Activated CD4-positive, alpha-beta T cell treated with anti-CD3 and anti-CD28 coated beads, Interleukin-2, amount 10 ng/mL, durations not matched to agents 7 days and 5 days (primary cell): ENCODE measurements at regions not wholly inside any gene's neighbourhood (a gene's known extent, or its start where the extent isn't known, plus 50 kb on each side); places are given as distances from the start of the nearest gene placed in this dataset.

Experiments used
- CTCF ChIA-PET: fragments of 350-600 bp; sonication (Branson Sonifier 250); formaldehyde crosslinking; loops from one replicate; lab custom pipeline; 2021; ENCODE audit warnings: antibody characterized with exemption; lab: Charles Lee
- POLR2A ChIA-PET: fragments of 350-600 bp; sonication (Branson Sonifier 250); formaldehyde crosslinking; loops from one replicate; lab custom pipeline; 2021; ENCODE audit warnings: antibody characterized with exemption; lab: Charles Lee
- DNase-seq: peaks from one replicate; pipeline ENCODE4 v3.0.0-alpha.2; 2020
- H3K27ac Mint-ChIP-seq: one replicate; pipeline ENCODE4 v1.8.0; 2021; ENCODE audit warnings: mild to moderate bottlenecking, moderate library complexity, mixed read lengths
- H3K27me3 Mint-ChIP-seq: one replicate; pipeline ENCODE4 v1.8.0; 2021; ENCODE audit warnings: mixed read lengths
- H3K36me3 Mint-ChIP-seq: one replicate; pipeline ENCODE4 v1.8.0; 2021; ENCODE audit warnings: low read depth, mixed read lengths
- H3K4me1 Mint-ChIP-seq: one replicate; pipeline ENCODE4 v1.8.0; 2021; ENCODE audit warnings: mixed read lengths
- H3K4me3 Mint-ChIP-seq: one replicate; pipeline ENCODE4 v1.8.0; 2021; ENCODE audit warnings: mild to moderate bottlenecking, moderate library complexity, mixed read lengths
- H3K9me3 Mint-ChIP-seq: one replicate; pipeline ENCODE4 v1.8.0; 2021; ENCODE audit warnings: mixed read lengths

DNA sequence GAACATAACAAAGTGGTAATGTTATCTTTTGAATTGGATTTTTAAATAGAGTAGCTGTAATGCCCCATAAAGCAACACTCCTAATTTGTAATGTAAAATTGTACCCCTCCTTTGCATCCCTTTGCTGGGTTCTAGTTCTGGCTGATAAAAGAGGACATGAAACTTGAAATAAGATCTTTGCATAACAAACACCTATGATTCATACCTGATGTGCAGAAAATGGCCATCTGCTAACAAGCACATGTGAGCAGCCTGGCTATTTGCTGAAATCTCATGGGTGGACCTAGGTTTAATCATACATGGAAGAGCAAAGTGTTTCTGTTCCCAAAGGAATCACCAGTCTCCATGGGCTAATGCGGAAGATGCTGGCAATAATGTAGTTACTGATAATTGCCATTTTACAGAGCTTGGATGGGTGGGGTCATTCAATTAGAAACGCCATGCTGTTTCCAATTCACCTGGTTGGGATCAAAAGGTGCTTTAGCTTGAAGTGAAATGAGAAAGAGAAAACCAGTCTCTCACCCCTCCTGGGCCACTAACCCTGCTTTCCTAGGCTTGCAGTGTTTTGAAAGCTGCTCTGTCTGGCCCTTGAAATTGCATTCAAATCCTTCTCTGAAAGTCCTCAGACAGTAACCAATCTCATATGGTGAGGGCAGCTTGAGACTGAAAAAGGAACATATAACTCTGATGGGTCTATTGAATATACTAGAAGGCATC is 585.1 kb downstream of the TLE4 start:
- Mint-ChIP-seq H3K27me3 (no peaks in the 10 kb centered on the region), H3K27ac (no peak overlapping the region), H3K4me3 (no peak overlapping the region), H3K36me3 (no peaks in the 10 kb centered on the region), H3K4me1 (no peaks in the 10 kb centered on the region), H3K9me3 (no peaks in the 10 kb centered on the region)
- ChIA-PET CTCF (interaction anchor here (1.1 kb wide), 1 partner anchor 21 kb away, joined by 3 read pairs; no protein-coding TSS in a partner anchor), POLR2A (no interaction called here)
- no peak for DNase-seq

DNA sequence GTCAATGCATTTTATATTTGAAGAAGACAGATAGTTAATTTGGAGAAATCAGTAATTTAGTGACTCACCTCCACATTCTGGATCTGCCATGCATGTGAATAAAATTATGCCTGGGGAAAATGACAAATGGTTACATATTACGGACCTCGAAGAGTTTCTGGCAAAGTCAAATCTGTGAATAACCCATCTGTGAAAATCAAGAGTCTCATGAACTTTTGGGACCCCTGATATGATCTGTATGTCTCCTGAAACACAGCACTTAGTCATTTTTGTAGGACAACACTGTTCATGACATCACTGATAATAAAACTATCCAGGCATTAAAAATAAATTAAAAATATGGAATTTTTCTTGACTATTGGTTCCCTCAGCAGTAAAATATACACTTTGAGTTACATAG is 584.5 kb downstream of the TLE4 start:
- Mint-ChIP-seq H3K36me3 (no peaks in the 10 kb centered on the region), H3K4me3 (no peak overlapping the region), H3K27me3 (no peaks in the 10 kb centered on the region), H3K9me3 (no peaks in the 10 kb centered on the region), H3K27ac (no peak overlapping the region), H3K4me1 (no peaks in the 10 kb centered on the region)
- no peak for DNase-seq
- ChIA-PET CTCF (no interaction called here), POLR2A (no interaction called here)

DNA sequence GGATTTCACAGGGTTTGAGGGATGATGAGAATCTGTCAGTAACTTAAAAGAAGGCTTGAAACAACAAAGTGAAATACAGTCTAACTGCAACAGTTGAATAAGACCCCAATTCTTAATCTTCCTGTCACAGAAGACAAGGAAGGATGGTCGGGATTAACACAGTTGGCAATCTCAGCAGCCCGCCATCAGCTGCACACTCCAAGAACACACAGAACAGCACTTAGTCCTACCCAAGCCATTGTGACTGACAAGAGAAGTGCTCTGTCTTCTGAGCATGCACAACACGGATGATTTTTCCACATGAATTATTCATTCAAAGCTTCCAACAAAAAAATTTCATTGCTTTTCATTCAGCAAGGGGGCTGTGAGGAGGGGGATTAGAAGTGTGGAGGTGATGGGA is 576.1 kb downstream of the TLE4 start:
- H3K27ac Mint-ChIP-seq: no peak overlapping the region
- no peaks in the 10 kb centered on the region for H3K36me3 Mint-ChIP-seq
- no peaks in the 10 kb centered on the region for H3K9me3 Mint-ChIP-seq
- ChIA-PET CTCF (no interaction called here), POLR2A (no interaction called here)
- no peaks in the 10 kb centered on the region for H3K4me1 Mint-ChIP-seq
- H3K27me3 Mint-ChIP-seq: no peaks in the 10 kb centered on the region
- no peak overlapping the region for H3K4me3 Mint-ChIP-seq
- no peak for DNase-seq

DNA sequence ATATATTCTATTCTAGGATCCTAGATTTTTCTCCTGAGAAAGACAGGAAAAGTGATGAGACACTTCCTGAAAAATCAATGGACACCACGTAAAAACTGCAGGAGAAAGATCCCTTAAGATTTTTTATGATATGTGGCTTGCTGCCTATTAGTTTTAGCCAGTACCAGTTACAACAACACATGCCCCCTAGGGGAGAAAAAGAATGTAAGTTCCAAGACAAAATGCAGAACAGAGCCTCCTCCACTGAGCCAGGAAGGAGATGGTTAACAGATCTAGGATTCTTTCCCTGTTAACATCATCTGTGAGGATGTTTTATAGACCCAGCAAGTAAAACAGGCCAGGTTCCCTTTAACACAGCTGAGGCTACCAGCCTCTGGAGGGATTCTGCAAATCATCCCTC is 574.7 kb downstream of the TLE4 start:
- DNase-seq: no peak
- Mint-ChIP-seq H3K9me3 (no peaks in the 10 kb centered on the region), H3K36me3 (no peaks in the 10 kb centered on the region), H3K4me3 (no peak overlapping the region), H3K4me1 (no peaks in the 10 kb centered on the region), H3K27me3 (no peaks in the 10 kb centered on the region), H3K27ac (no peak overlapping the region)
- CTCF ChIA-PET: no interaction called here
- POLR2A ChIA-PET: no interaction called here

DNA sequence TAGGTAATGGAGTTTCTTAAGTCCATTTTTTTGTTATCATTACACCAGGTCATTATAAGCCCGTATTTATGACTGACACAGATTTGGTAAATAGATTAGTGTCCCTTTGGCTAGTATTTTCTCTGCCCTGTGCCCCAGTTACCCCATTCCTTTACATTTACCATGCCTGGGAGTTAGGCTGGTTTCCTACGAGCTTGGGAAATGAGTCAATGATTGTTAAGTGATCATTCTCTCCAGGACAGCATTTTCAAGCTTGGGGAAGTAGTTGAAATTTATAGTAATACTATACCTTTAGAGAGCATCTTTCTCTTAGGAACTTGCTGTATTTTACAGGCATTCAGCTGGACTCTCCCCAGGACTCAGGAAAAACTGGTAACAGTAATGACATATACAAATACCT is 573.1 kb downstream of the TLE4 start:
- no peaks in the 10 kb centered on the region for H3K4me1 Mint-ChIP-seq
- H3K36me3 Mint-ChIP-seq: no peaks in the 10 kb centered on the region
- no peak overlapping the region for H3K4me3 Mint-ChIP-seq
- no peaks in the 10 kb centered on the region for H3K27me3 Mint-ChIP-seq
- ChIA-PET CTCF (no interaction called here), POLR2A (no interaction called here)
- H3K9me3 Mint-ChIP-seq: no peaks in the 10 kb centered on the region
- no peak for DNase-seq
- H3K27ac Mint-ChIP-seq: no peak overlapping the region

DNA sequence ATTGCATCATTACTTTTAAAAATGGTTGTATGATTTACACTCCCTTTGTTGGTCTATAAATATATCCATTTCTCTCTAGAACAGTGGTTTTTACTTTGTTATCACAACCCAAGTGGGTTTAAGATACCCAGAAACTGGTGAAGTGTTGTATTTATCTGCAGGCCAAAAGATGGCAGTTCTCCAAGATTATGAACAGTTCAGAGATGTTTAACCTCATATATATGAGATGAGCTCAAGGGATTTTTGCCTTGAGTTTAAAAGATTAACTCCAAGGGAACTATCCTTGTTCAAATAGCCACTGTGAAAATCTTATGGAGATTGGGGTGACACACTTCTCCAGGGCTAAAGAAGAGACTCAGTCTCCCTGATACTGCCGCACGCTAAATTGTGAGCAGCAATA is 572.6 kb downstream of the TLE4 start:
- ChIA-PET CTCF (no interaction called here), POLR2A (no interaction called here)
- DNase-seq: no peak
- Mint-ChIP-seq H3K36me3 (no peaks in the 10 kb centered on the region), H3K4me1 (no peaks in the 10 kb centered on the region), H3K4me3 (no peak overlapping the region), H3K27ac (no peak overlapping the region), H3K27me3 (no peaks in the 10 kb centered on the region), H3K9me3 (no peaks in the 10 kb centered on the region)

DNA sequence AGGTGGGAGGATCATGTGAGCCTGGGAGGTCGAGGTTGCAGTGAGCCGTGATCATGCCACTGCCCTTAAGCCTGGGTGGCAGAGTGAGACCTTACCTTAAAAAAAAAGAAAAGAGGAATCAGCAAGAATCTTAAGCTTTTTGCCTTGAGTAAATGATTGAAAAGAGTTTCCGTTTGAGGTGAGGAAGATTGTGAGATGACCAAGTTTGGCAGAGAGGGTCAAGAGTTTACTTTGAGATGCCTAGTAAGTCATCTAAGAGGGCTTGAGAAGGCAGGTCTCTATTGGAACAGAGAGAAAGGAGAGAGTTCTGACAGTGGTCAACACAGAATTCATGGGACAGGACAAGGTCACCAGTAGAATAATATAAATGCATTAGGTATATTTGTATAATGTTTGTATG is 572.1 kb downstream of the TLE4 start:
- Mint-ChIP-seq H3K27ac (no peak overlapping the region), H3K4me3 (no peak overlapping the region), H3K9me3 (no peaks in the 10 kb centered on the region), H3K27me3 (no peaks in the 10 kb centered on the region), H3K4me1 (no peaks in the 10 kb centered on the region), H3K36me3 (no peaks in the 10 kb centered on the region)
- ChIA-PET CTCF (no interaction called here), POLR2A (no interaction called here)
- no peak for DNase-seq

DNA sequence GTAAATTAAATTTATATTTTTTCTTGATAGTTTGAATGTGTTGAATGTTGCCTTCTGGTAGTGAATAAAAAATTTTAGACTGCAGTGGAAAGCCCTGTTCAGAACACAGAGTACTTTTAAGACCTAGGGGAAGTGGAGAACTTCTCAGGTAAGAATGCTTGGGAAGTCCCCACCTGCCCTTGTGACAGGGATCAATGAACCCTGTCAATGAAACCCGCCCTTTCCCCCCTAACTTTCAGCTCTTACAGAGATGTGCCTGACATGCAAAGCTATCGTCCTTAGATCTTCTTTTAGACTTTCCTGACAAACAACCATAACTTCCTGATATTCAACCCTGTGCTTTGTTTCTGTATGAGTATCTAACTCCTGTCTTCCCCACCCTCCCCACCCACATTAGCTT is 562.7 kb downstream of the TLE4 start:
- ChIA-PET CTCF (no interaction called here), POLR2A (no interaction called here)
- Mint-ChIP-seq H3K36me3 (no peaks in the 10 kb centered on the region), H3K27me3 (no peaks in the 10 kb centered on the region), H3K4me1 (peaks cover 2% of the 10 kb centered on the region), H3K27ac (no peak overlapping the region), H3K9me3 (no peaks in the 10 kb centered on the region), H3K4me3 (no peak overlapping the region)
- DNase-seq: no peak

DNA sequence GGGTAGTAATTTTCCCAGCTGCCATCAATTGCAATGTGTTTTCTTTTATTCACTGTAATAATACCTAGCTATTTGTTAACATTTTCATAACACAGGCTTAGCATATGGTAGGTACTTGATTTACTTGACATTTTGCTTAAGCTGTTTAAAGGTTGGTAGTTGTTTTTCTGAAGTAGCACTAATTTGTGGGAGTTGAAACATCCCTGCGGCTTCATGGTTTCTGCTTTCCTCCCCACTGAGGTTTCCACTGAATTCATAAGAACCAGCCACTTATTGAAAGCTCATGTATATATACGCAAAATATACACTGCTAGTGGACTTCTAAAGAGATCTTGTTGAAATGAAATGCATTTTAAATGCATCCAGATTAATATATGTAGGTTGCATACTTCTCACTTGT is 559.9 kb downstream of the TLE4 start:
- peaks cover 2% of the 10 kb centered on the region for H3K4me1 Mint-ChIP-seq
- POLR2A ChIA-PET: no interaction called here
- no peaks in the 10 kb centered on the region for H3K9me3 Mint-ChIP-seq
- H3K27ac Mint-ChIP-seq: no peak overlapping the region
- CTCF ChIA-PET: no interaction called here
- DNase-seq: no peak
- H3K27me3 Mint-ChIP-seq: no peaks in the 10 kb centered on the region
- H3K4me3 Mint-ChIP-seq: no peak overlapping the region
- no peaks in the 10 kb centered on the region for H3K36me3 Mint-ChIP-seq

DNA sequence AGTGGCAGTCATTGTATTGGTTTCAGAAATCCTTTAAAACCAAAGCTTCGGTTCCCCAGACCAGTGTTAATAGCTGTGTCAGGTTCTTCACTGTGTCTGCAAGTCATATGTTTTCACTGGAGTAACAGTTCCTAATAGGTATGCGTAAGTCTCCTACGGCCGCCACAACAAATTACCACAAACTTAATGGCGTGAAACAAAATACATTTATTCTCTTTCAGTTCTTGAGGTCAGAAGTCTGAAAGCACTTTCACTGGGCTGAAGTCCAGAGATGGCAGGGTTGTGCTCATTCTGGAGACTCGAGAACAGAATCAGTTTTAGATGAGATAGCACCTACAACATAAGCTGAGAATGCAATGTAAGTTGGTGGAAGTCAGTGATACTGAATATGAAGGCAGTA is 556.2 kb downstream of the TLE4 start:
- POLR2A ChIA-PET: no interaction called here
- DNase-seq: no peak
- H3K27ac Mint-ChIP-seq: no peak overlapping the region
- no peaks in the 10 kb centered on the region for H3K27me3 Mint-ChIP-seq
- CTCF ChIA-PET: no interaction called here
- no peak overlapping the region for H3K4me3 Mint-ChIP-seq
- H3K9me3 Mint-ChIP-seq: no peaks in the 10 kb centered on the region
- H3K4me1 Mint-ChIP-seq: no peaks in the 10 kb centered on the region
- H3K36me3 Mint-ChIP-seq: no peaks in the 10 kb centered on the region

DNA sequence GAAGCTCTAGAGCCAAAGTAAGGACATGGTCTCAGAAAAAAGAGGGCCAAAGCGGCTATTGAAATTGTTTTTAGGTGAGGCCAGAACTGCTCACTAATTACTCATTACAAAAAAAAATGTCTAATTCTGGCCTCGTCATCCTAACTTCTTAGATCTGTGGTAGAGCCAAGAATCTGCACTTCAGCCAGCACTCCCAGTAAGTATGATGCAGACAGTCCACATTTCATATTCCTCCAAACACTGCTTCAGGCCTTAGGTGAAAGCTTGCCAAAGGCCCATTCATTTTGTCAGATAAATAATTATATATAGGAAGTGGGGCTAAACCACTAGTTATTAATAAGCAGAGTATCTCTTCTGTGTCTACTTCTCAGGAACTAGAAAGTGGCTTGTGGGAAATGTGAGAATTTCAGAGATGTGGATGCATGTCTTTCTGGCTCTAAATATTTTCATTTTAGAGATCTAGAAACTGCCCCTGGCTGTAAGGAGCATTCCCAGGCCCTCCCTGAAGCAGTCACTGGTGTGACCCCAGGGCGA is 554.0 kb downstream of the TLE4 start:
- Mint-ChIP-seq H3K4me1 (no peaks in the 10 kb centered on the region), H3K27ac (no peak overlapping the region), H3K27me3 (no peaks in the 10 kb centered on the region), H3K9me3 (no peaks in the 10 kb centered on the region), H3K36me3 (no peaks in the 10 kb centered on the region), H3K4me3 (no peak overlapping the region)
- no peak for DNase-seq
- ChIA-PET POLR2A (no interaction called here), CTCF (no interaction called here)

DNA sequence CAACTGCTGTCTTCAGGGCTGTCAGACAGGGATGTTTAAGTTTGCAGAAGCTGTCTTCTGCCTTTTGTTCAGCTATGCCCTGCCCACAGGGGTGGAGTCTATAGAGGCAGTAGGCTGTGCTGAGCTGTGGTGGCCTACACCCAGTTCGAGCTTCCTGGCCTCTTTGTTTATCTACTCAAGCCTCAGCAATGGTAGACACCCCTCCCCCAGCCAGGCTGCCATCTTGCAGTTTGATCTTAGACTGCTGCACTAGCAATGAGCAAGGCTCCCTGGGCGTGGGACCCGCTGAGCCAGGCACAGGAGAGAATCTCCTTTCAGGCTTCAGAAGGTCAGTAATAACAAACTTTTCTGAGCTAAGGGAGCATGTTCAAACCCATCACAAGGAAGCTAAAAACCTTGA is 545.3 kb downstream of the TLE4 start:
- Mint-ChIP-seq H3K27ac (no peak overlapping the region), H3K27me3 (no peaks in the 10 kb centered on the region), H3K4me3 (no peak overlapping the region), H3K4me1 (no peaks in the 10 kb centered on the region), H3K9me3 (peaks cover 7% of the 10 kb centered on the region), H3K36me3 (no peaks in the 10 kb centered on the region)
- POLR2A ChIA-PET: no interaction called here
- DNase-seq: no peak
- CTCF ChIA-PET: no interaction called here

DNA sequence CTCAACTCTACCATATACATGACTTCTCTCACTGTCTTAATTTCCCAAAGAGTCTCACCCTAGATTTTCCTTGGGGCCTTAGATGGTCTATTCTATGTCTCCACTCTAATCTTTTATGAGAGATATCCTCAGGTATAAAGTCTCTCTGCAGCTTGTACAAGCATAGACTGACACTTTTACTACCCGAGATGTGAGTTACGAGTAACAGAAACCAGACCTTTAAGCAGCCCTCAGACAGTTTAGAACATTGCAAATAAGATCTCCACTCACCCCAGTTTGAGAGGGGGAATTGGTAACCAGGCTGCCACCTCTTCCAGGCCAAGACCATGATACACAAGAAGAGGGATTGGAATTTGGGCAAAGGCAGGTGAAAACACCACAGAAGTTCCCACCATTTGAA is 542.5 kb downstream of the TLE4 start:
- Mint-ChIP-seq H3K4me1 (no peaks in the 10 kb centered on the region), H3K4me3 (no peak overlapping the region), H3K36me3 (no peaks in the 10 kb centered on the region), H3K27me3 (no peaks in the 10 kb centered on the region), H3K27ac (no peak overlapping the region), H3K9me3 (peaks cover 7% of the 10 kb centered on the region)
- POLR2A ChIA-PET: no interaction called here
- CTCF ChIA-PET: no interaction called here
- no peak for DNase-seq
